GM12875 (cell line): ENCODE measurements at regions not wholly inside any gene's neighbourhood (a gene's known extent, or its start where the extent isn't known, plus 50 kb on each side); places are given as distances from the start of the nearest gene placed in this dataset.

Experiments used
- H3K4me3 ChIP-seq: one replicate; pipeline ENCODE4 v1.5.1; 2011; ENCODE audit warnings: low read depth, low read length, control low read depth
- TF ChIP-seq, protein P1 (sequence below): IDR thresholded peaks from 2 replicates; pipeline ENCODE4 v1.5.1; 2011; ENCODE audit warnings: low read depth, mild to moderate bottlenecking, control low read depth, inconsistent platforms, low read length, moderate library complexity, borderline replicate concordance; ENCODE audit not compliant: insufficient read depth

DNA sequence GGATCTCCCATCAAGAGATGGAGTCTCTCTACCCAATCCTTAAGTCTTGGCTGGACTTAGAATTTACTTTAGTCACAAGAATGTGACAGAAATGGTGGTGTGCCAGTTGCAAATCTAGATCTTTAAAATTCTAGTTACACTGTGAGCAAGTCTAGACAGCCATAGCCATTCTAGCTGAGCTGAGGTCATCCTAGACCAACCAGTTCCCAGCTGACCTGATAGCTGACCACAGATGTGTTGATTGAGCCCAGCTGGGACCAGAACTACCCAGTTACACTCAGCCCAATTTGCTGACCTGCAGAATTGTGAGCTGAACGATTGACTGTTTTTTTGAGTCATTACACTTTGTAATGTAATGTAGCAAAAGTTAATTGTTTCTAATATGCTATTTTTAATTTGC, 251.8 kb downstream of the ADGRL2 start:
- TF ChIP-seq, protein P1, sequence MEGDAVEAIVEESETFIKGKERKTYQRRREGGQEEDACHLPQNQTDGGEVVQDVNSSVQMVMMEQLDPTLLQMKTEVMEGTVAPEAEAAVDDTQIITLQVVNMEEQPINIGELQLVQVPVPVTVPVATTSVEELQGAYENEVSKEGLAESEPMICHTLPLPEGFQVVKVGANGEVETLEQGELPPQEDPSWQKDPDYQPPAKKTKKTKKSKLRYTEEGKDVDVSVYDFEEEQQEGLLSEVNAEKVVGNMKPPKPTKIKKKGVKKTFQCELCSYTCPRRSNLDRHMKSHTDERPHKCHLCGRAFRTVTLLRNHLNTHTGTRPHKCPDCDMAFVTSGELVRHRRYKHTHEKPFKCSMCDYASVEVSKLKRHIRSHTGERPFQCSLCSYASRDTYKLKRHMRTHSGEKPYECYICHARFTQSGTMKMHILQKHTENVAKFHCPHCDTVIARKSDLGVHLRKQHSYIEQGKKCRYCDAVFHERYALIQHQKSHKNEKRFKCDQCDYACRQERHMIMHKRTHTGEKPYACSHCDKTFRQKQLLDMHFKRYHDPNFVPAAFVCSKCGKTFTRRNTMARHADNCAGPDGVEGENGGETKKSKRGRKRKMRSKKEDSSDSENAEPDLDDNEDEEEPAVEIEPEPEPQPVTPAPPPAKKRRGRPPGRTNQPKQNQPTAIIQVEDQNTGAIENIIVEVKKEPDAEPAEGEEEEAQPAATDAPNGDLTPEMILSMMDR, result no peak
- H3K4me3 ChIP-seq, result no peak overlapping the region

DNA sequence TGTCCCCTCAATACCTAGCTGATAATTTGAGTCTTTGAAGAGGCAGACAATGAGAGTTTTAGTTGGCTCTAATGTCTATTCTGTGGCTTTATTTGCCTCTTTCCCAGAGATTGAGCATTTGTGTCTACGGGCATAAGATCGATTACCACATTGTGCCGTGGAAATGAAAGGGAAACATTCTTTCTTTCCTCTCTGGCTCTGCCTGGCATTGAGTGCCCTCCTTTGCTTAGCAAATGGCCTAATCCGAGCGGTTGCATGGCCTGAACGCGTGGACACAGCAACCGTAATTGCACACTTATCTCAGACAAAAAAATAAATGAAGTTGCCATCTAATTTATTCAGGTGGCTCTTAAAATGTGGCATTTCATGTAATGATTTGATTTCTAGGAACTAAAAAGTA, 247.9 kb downstream of the ADGRL2 start:
- H3K4me3 ChIP-seq, result no peak overlapping the region
- TF ChIP-seq, protein P1, result no peak

DNA sequence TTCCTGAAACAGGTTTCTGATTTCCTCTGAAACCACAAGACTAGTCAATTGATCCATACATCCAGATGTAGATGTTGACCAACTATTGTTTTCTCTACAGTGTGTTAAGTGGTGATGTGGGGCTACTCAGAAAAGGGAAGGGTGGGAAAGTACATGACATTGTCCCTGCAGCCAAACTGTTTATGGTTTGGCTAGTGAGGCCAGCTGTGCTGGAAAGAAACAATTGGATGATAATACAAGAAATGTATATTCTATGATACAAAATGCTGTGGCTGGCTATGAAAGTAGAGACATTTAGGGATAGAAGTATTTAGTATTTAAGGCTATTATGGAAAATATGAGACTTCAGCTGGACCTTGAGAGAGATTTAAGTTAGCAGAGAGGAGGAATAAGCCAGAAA, 244.5 kb downstream of the ADGRL2 start:
- no peak overlapping the region for H3K4me3 ChIP-seq
- TF ChIP-seq, protein P1, result no peak

DNA sequence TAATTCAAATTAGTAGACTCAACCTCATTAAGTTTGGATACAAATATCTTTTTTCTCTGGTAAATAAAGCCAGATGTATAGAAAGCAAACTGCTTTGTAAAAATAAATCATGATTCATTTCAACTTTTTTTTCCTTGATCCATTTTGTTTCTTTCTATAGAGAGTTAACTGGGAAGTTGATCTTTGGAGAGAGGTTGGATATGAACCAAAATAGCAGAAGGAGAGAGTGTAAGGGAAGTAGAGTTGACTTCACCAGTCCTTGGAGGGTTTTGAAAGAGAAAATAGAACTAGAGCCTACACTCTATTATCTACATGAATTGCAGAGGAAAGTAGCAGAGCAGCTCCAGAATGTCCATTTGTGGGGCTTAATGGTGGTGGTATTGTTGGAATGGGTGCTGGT, 243.8 kb downstream of the ADGRL2 start:
- TF ChIP-seq, protein P1, result no peak
- H3K4me3 ChIP-seq, result no peak overlapping the region

DNA sequence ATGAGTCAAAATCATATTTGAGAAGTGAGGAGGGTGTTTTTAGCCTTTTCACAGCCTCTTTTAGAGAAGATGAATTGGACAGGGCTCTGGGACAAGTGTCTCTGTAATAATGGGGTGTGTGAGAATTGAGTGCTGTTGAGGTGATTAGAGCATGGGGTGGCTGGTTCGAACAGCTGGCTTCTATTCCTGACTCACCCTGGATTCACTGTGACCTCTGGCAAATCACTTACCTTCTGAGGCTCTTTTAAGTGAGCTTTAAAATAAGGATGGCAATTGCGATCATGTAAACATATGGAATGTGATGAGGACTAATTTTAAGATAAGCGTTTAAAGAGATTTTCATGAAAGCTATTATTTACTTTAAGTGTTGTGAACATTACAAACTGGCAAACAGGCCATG, 243.4 kb downstream of the ADGRL2 start:
- TF ChIP-seq, protein P1, result no peak
- no peak overlapping the region for H3K4me3 ChIP-seq

DNA sequence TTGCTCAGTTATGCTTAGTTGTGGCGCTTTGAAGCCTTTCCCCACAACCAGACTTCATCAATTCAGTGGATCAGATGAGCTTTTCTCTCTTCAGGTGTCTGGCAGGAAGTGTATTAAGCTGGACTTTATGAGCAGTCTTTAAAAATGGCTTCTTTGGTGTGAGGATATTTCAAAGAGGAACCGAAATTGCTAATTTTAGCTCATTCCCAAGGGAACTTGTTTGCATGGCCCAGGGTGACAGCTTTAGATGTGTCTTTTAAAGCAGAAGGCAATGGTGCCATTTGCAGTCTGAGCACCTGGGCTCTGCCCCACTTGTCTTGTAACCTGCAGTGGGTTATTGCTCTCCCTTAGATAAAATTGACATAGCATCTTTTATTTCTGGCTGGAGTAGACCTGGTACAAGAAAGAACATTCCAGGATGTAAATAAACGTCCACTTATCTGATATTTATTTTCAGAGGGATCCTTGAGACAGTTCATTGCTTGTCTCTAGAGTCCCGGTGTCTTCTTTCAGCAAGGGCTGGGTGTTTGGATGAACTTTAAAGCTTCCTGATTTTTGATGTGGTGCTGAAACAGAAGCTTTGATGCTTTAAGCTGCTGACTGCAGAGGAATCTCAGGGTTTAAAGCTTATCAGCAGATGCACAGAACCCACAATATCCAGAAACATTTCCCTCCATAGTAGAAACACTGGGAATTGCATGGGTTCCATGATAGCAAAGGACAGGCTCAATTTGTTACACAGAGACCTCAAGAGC, 241.7 kb downstream of the ADGRL2 start:
- H3K4me3 ChIP-seq, result no peak overlapping the region
- TF ChIP-seq, protein P1, result no peak
